Vagina (tissue), 2 donors: ENCODE measurements at regions not wholly inside any gene's neighbourhood (a gene's known extent, or its start where the extent isn't known, plus 50 kb on each side); places are given as distances from the start of the nearest gene placed in this dataset.
"Not testable (repeated sequence)": the region's sequence is repeated elsewhere in the genome, so short reads cannot be mapped to it uniquely, and the experiment has no call there.

Experiments used
- POLR2A ChIP-seq, 2 donors: fragments of 450-650 bp; IDR thresholded peaks; one replicate each; pipeline ENCODE4 v1.6.1; 2017; ENCODE audit warnings: antibody characterized with exemption in 2 of 2, mild to moderate bottlenecking in 2 of 2, moderate library complexity in 2 of 2
- TF ChIP-seq, protein P1 (sequence below), 3 experiments: fragments of 450-650 bp in 2 of 3; fragments of 200-600 bp in 1 of 3; sonication (generic) in 1 of 3; IDR thresholded peaks; one replicate each; pipeline ENCODE4 v1.5.1; 2017 to 2019; ENCODE audit warnings: antibody characterized with exemption in 3 of 3, mild to moderate bottlenecking in 2 of 3, moderate library complexity in 2 of 3

- TF ChIP-seq POLR2A (IDR thresholded peaks at IDR 0.05) = not testable (repeated sequence)
- TF ChIP-seq, protein P1, sequence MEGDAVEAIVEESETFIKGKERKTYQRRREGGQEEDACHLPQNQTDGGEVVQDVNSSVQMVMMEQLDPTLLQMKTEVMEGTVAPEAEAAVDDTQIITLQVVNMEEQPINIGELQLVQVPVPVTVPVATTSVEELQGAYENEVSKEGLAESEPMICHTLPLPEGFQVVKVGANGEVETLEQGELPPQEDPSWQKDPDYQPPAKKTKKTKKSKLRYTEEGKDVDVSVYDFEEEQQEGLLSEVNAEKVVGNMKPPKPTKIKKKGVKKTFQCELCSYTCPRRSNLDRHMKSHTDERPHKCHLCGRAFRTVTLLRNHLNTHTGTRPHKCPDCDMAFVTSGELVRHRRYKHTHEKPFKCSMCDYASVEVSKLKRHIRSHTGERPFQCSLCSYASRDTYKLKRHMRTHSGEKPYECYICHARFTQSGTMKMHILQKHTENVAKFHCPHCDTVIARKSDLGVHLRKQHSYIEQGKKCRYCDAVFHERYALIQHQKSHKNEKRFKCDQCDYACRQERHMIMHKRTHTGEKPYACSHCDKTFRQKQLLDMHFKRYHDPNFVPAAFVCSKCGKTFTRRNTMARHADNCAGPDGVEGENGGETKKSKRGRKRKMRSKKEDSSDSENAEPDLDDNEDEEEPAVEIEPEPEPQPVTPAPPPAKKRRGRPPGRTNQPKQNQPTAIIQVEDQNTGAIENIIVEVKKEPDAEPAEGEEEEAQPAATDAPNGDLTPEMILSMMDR (IDR thresholded peaks at IDR 0.05) = not testable (repeated sequence)
Measured at GRCh38 chr10:44096217-44096616, 288.7 kb downstream of the CXCL12 start.
